Keratinocyte (primary cell): ENCODE measurements at regions not wholly inside any gene's neighbourhood (a gene's known extent, or its start where the extent isn't known, plus 50 kb on each side); places are given as distances from the start of the nearest gene placed in this dataset.

ENCODE experiments used
- CTCF ChIP-seq, 3 experiments: IDR thresholded peaks in 1 of 3; conservative IDR thresholded peaks in 1 of 3; optimal IDR thresholded peaks in 1 of 3; 2 replicates in 2 of 3; 3 replicates in 1 of 3; pipeline versions ENCODE3 to v1.5.1; 2011; ENCODE audit warnings: low read length in 3 of 3, mild to moderate bottlenecking in 3 of 3, moderate library complexity in 2 of 3, control low read depth in 1 of 3, inconsistent platforms in 1 of 3; ENCODE audit not compliant: insufficient read depth in 2 of 3; ENCODE audit errors: extremely low read depth in 1 of 3
- EZH2 ChIP-seq: IDR thresholded peaks from one replicate; pipeline ENCODE4 v1.6.1; 2012; ENCODE audit warnings: inconsistent platforms, mild to moderate bottlenecking, low read length, moderate library complexity

DNA sequence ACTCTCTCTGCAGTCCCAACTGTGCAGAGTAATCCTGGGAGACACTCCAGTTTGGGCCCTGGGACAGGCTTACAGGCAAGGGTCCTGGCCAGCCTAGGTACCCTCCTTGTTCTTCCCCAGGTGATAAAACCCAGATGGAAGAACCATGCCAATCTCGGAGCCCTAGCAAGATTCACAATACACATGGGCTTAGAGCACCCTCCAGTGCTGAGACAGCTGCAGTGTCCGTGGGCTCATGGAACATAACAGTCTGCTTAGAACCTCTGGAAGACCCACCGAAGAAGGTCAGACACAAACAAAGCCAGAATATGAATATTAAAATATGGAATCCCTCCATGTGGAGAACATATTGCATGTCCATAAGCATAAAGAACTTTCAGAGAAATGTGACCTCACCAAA lies 568.1 kb downstream of the KCNJ3 start:
- TF ChIP-seq CTCF (optimal IDR thresholded peaks at IDR 0.05 in 1 of 3, IDR thresholded peaks at IDR 0.05 in 1 of 3, conservative IDR thresholded peaks at IDR 0.05 in 1 of 3; ENCODE audit: extremely low read depth in 1 of 3, insufficient read depth in 2 of 3, low read length in 3 of 3) (no peak), EZH2 (no peak)
